Ascending aorta (tissue), 2 donors: ENCODE measurements at regions not wholly inside any gene's neighbourhood (a gene's known extent, or its start where the extent isn't known, plus 50 kb on each side); places are given as distances from the start of the nearest gene placed in this dataset.

Experiments used
- DNase-seq, 2 donors: peaks; one replicate each; pipeline ENCODE4 v3.0.0-alpha.2; 2019; ENCODE audit warnings: low spot score in 2 of 2
- H3K27ac ChIP-seq, 2 donors: fragments of 200-600 bp; sonication (generic); one replicate each; pipeline ENCODE4 v1.5.1; 2016 to 2017; ENCODE audit warnings: mild to moderate bottlenecking in 1 of 2
- H3K27me3 ChIP-seq: fragments of 200-600 bp; sonication (generic); one replicate; pipeline ENCODE4 v1.5.1; 2017
- H3K36me3 ChIP-seq, 2 donors: fragments of 200-600 bp; sonication (generic); one replicate each; pipeline ENCODE4 v1.5.1; 2016
- H3K4me1 ChIP-seq, 2 donors: fragments of 200-600 bp; sonication (generic); one replicate each; pipeline ENCODE4 v1.5.1; 2016 to 2017; ENCODE audit warnings: mild to moderate bottlenecking in 1 of 2
- H3K4me3 ChIP-seq, 2 donors: fragments of 200-600 bp; sonication (generic); one replicate each; pipeline ENCODE4 v1.5.1; 2016 to 2017; ENCODE audit warnings: mild to moderate bottlenecking in 1 of 2
- H3K9me3 ChIP-seq, 2 donors: fragments of 200-600 bp; sonication (generic); one replicate each; pipeline ENCODE4 v1.5.1; 2016
- CTCF ChIP-seq, 3 experiments: fragments of 200-600 bp in 2 of 3; fragments of 450-650 bp in 1 of 3; sonication (generic) in 2 of 3; IDR thresholded peaks; one replicate each; pipeline ENCODE4 v1.5.1; 2016 to 2019; ENCODE audit warnings: antibody characterized with exemption in 3 of 3, mild to moderate bottlenecking in 1 of 3, moderate library complexity in 1 of 3
- intact Hi-C: fragments of 100-400 bp; cut with DNase I; formaldehyde crosslinking; loops from one replicate; pipeline ENCODE4 v1.15.1; 2023

DNA sequence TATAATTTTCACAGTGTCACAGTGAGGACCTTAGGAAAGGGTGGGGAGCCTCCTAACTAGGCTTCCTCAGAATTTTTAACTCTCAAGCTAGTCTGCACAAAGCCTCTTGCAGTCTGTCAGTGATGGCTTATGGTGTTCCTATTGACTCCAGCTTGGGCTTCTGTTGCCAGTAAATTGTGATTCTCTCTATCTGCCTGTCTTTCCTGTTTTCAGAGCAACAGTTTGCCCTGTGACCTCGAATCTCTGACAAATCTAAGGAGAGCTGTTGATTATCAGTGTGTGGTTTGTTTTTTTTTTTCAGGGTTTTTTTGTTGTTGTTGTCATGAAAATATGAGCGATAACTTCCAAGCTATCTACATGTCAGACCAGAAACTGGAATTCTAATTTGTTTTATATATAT lies 423.2 kb upstream of the B3GALT2 start:
- H3K27ac ChIP-seq, result no peak overlapping the region
- TF ChIP-seq CTCF (IDR thresholded peaks at IDR 0.05), result no peak
- no peaks in the 10 kb centered on the region for H3K27me3 ChIP-seq
- no peak for DNase-seq
- peaks cover 0 to 3% of the 10 kb centered on the region in 2 donors for H3K9me3 ChIP-seq
- H3K36me3 ChIP-seq, result no peaks in the 10 kb centered on the region
- no peaks in the 10 kb centered on the region for H3K4me1 ChIP-seq
- intact Hi-C loops, result no loop called here
- H3K4me3 ChIP-seq, result no peak overlapping the region

GRCh38 chr1:193607787-193608186 lies 421.4 kb upstream of the B3GALT2 start:
- peaks cover 0 to 3% of the 10 kb centered on the region in 2 donors for H3K9me3 ChIP-seq
- H3K27ac ChIP-seq, result no peak overlapping the region
- DNase-seq, result no peak
- intact Hi-C loops, result no loop called here
- no peaks in the 10 kb centered on the region for H3K4me1 ChIP-seq
- no peaks in the 10 kb centered on the region for H3K36me3 ChIP-seq
- no peak overlapping the region for H3K4me3 ChIP-seq
- no peak for TF ChIP-seq CTCF (IDR thresholded peaks at IDR 0.05)
- H3K27me3 ChIP-seq, result no peaks in the 10 kb centered on the region

DNA sequence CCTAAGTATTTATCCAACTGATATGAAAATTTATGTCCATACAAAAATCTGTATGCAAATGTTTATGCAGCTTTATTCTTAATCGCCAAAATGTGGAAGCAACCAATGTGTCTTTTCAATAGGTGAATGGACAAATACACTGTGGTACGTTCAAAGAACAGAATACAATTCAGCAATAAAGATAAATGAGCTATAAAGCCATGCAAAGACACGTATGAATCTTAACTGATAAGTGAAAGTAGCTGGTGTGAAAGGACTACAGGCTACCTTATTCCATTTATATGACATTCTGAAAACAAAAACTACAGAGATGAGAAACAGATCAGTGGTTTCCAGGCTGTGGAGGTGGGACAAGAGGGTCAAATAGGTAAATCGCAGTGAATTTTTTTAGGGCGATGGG lies 419.6 kb upstream of the B3GALT2 start:
- intact Hi-C loops, result no loop called here
- H3K9me3 ChIP-seq, result peaks cover 0 to 3% of the 10 kb centered on the region in 2 donors
- no peaks in the 10 kb centered on the region for H3K4me1 ChIP-seq
- no peaks in the 10 kb centered on the region for H3K36me3 ChIP-seq
- no peak overlapping the region for H3K27ac ChIP-seq
- no peak overlapping the region for H3K4me3 ChIP-seq
- H3K27me3 ChIP-seq, result no peaks in the 10 kb centered on the region
- no peak for TF ChIP-seq CTCF (IDR thresholded peaks at IDR 0.05)
- DNase-seq, result no peak

DNA sequence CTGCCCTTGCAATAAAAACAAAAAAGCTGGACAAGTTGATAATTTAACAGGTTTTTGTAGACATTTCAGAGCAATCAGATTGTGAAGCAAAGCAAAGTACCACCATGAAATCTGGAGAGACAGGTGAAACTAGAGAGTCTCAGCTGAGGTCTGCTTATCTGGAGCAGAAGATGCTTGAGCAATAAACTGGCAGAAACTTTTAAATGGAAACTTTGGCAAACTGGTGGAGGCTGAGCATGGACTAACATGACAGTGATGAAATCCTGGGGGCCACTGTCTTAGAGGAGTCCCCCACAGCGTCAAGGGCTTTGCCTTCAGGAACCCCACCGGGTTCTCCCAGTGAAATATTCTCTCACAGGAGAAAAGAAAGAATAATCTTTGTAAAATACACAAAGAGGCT lies 416.3 kb upstream of the B3GALT2 start:
- no peak for DNase-seq
- H3K27ac ChIP-seq, result no peak overlapping the region
- H3K4me3 ChIP-seq, result no peak overlapping the region
- H3K36me3 ChIP-seq, result no peaks in the 10 kb centered on the region
- no peak for TF ChIP-seq CTCF (IDR thresholded peaks at IDR 0.05)
- no peaks in the 10 kb centered on the region for H3K4me1 ChIP-seq
- intact Hi-C loops, result no loop called here
- no peaks in the 10 kb centered on the region for H3K9me3 ChIP-seq
- H3K27me3 ChIP-seq, result no peaks in the 10 kb centered on the region

GRCh38 chr1:193593147-193593885 lies 406.9 kb upstream of the B3GALT2 start:
- intact Hi-C loops, result no loop called here
- H3K36me3 ChIP-seq, result no peaks in the 10 kb centered on the region

More at GRCh38 chr1:193593147-193593885, 406.9 kb upstream of the B3GALT2 start:
- no peak overlapping the region for H3K4me3 ChIP-seq
- no peak for TF ChIP-seq CTCF (IDR thresholded peaks at IDR 0.05)
- no peaks in the 10 kb centered on the region for H3K27me3 ChIP-seq
- H3K9me3 ChIP-seq, result no peaks in the 10 kb centered on the region
- no peak overlapping the region for H3K27ac ChIP-seq
- DNase-seq, result no peak
- H3K4me1 ChIP-seq, result no peaks in the 10 kb centered on the region
